ENCODE measurements at regions not wholly inside any gene's neighbourhood (a gene's known extent, or its start where the extent isn't known, plus 50 kb on each side); places are given as distances from the start of the nearest gene placed in this dataset.

- no peak overlapping the region for H3K27ac ChIP-seq (ENCODE audit: low read depth in 2 of 2, low read length in 2 of 2)
Observed at GRCh38 chr11:69414773-69415187, 66.7 kb upstream of the LINC01488 start.

GRCh38 chr11:69415411-69416142 is 65.9 kb upstream of the LINC01488 start:
- Histone ChIP-seq H3K27ac (ENCODE audit: low read depth in 2 of 2, low read length in 2 of 2) (no peak overlapping the region), H3K4me3 (ENCODE audit: low read length in 2 of 2) (no peak overlapping the region), H3K4me1 (ENCODE audit: control insufficient read depth in 2 of 2, insufficient read depth in 2 of 2, low read length in 2 of 2) (peaks cover 0 to 2% of the 10 kb centered on the region in 2 donors), H3K9ac (ENCODE audit: low read depth in 1 of 2, low read length in 2 of 2) (no peak overlapping the region), H3K36me3 (ENCODE audit: control insufficient read depth in 2 of 2, insufficient read depth in 2 of 2, low read length in 2 of 2) (no peaks in the 10 kb centered on the region), H3K27me3 (ENCODE audit: control insufficient read depth in 2 of 2, insufficient read depth in 2 of 2, low read length in 2 of 2) (no peaks in the 10 kb centered on the region), H3K9me3 (ENCODE audit: control insufficient read depth in 2 of 2, low read length in 2 of 2) (no peaks in the 10 kb centered on the region)

More at GRCh38 chr11:69414773-69415187, 66.7 kb upstream of the LINC01488 start:
- Histone ChIP-seq H3K36me3 (ENCODE audit: control insufficient read depth in 2 of 2, insufficient read depth in 2 of 2, low read length in 2 of 2) (no peaks in the 10 kb centered on the region), H3K27me3 (ENCODE audit: control insufficient read depth in 2 of 2, insufficient read depth in 2 of 2, low read length in 2 of 2) (peaks cover 0 to 2% of the 10 kb centered on the region in 2 donors), H3K4me3 (ENCODE audit: low read length in 2 of 2) (no peak overlapping the region), H3K4me1 (ENCODE audit: control insufficient read depth in 2 of 2, insufficient read depth in 2 of 2, low read length in 2 of 2) (peaks cover 0 to 2% of the 10 kb centered on the region in 2 donors), H3K9ac (ENCODE audit: low read depth in 1 of 2, low read length in 2 of 2) (no peak overlapping the region), H3K9me3 (ENCODE audit: control insufficient read depth in 2 of 2, low read length in 2 of 2) (no peaks in the 10 kb centered on the region)

GRCh38 chr11:69416143-69416515 is 65.3 kb upstream of the LINC01488 start:
- Histone ChIP-seq H3K27me3 (ENCODE audit: control insufficient read depth in 2 of 2, insufficient read depth in 2 of 2, low read length in 2 of 2) (no peaks in the 10 kb centered on the region), H3K4me3 (ENCODE audit: low read length in 2 of 2) (no peak overlapping the region), H3K27ac (ENCODE audit: low read depth in 2 of 2, low read length in 2 of 2) (no peak overlapping the region), H3K36me3 (ENCODE audit: control insufficient read depth in 2 of 2, insufficient read depth in 2 of 2, low read length in 2 of 2) (no peaks in the 10 kb centered on the region), H3K9me3 (ENCODE audit: control insufficient read depth in 2 of 2, low read length in 2 of 2) (no peaks in the 10 kb centered on the region), H3K4me1 (ENCODE audit: control insufficient read depth in 2 of 2, insufficient read depth in 2 of 2, low read length in 2 of 2) (peaks cover 0 to 2% of the 10 kb centered on the region in 2 donors), H3K9ac (ENCODE audit: low read depth in 1 of 2, low read length in 2 of 2) (no peak overlapping the region)

GRCh38 chr11:69416762-69417698 is 64.4 kb upstream of the LINC01488 start:
- H3K9ac ChIP-seq (ENCODE audit: low read depth in 1 of 2, low read length in 2 of 2) = no peak overlapping the region
- H3K27ac ChIP-seq (ENCODE audit: low read depth in 2 of 2, low read length in 2 of 2) = no peak overlapping the region

GRCh38 chr11:69417699-69418085 is 63.8 kb upstream of the LINC01488 start:
- Histone ChIP-seq H3K36me3 (ENCODE audit: control insufficient read depth in 2 of 2, insufficient read depth in 2 of 2, low read length in 2 of 2) (no peaks in the 10 kb centered on the region), H3K9ac (ENCODE audit: low read depth in 1 of 2, low read length in 2 of 2) (no peak overlapping the region), H3K27ac (ENCODE audit: low read depth in 2 of 2, low read length in 2 of 2) (no peak overlapping the region), H3K27me3 (ENCODE audit: control insufficient read depth in 2 of 2, insufficient read depth in 2 of 2, low read length in 2 of 2) (no peaks in the 10 kb centered on the region), H3K9me3 (ENCODE audit: control insufficient read depth in 2 of 2, low read length in 2 of 2) (no peaks in the 10 kb centered on the region), H3K4me1 (ENCODE audit: control insufficient read depth in 2 of 2, insufficient read depth in 2 of 2, low read length in 2 of 2) (peaks cover 0 to 2% of the 10 kb centered on the region in 2 donors), H3K4me3 (ENCODE audit: low read length in 2 of 2) (no peak overlapping the region)

More at GRCh38 chr11:69416762-69417698, 64.4 kb upstream of the LINC01488 start:
- Histone ChIP-seq H3K4me1 (ENCODE audit: control insufficient read depth in 2 of 2, insufficient read depth in 2 of 2, low read length in 2 of 2) (peaks cover 0 to 2% of the 10 kb centered on the region in 2 donors), H3K9me3 (ENCODE audit: control insufficient read depth in 2 of 2, low read length in 2 of 2) (no peaks in the 10 kb centered on the region), H3K36me3 (ENCODE audit: control insufficient read depth in 2 of 2, insufficient read depth in 2 of 2, low read length in 2 of 2) (no peaks in the 10 kb centered on the region), H3K27me3 (ENCODE audit: control insufficient read depth in 2 of 2, insufficient read depth in 2 of 2, low read length in 2 of 2) (no peaks in the 10 kb centered on the region), H3K4me3 (ENCODE audit: low read length in 2 of 2) (no peak overlapping the region)

GRCh38 chr11:69418576-69419296 is 62.7 kb upstream of the LINC01488 start:
- Histone ChIP-seq H3K9ac (ENCODE audit: low read depth in 1 of 2, low read length in 2 of 2) (no peak overlapping the region), H3K4me1 (ENCODE audit: control insufficient read depth in 2 of 2, insufficient read depth in 2 of 2, low read length in 2 of 2) (peaks cover 0 to 2% of the 10 kb centered on the region in 2 donors), H3K27ac (ENCODE audit: low read depth in 2 of 2, low read length in 2 of 2) (no peak overlapping the region), H3K4me3 (ENCODE audit: low read length in 2 of 2) (no peak overlapping the region), H3K36me3 (ENCODE audit: control insufficient read depth in 2 of 2, insufficient read depth in 2 of 2, low read length in 2 of 2) (no peaks in the 10 kb centered on the region), H3K9me3 (ENCODE audit: control insufficient read depth in 2 of 2, low read length in 2 of 2) (no peaks in the 10 kb centered on the region), H3K27me3 (ENCODE audit: control insufficient read depth in 2 of 2, insufficient read depth in 2 of 2, low read length in 2 of 2) (no peaks in the 10 kb centered on the region)

GRCh38 chr11:69419662-69420395 is 61.6 kb upstream of the LINC01488 start:
- Histone ChIP-seq H3K27me3 (ENCODE audit: control insufficient read depth in 2 of 2, insufficient read depth in 2 of 2, low read length in 2 of 2) (no peaks in the 10 kb centered on the region), H3K4me3 (ENCODE audit: low read length in 2 of 2) (no peak overlapping the region), H3K4me1 (ENCODE audit: control insufficient read depth in 2 of 2, insufficient read depth in 2 of 2, low read length in 2 of 2) (peaks cover 0 to 2% of the 10 kb centered on the region in 2 donors), H3K9me3 (ENCODE audit: control insufficient read depth in 2 of 2, low read length in 2 of 2) (no peaks in the 10 kb centered on the region), H3K9ac (ENCODE audit: low read depth in 1 of 2, low read length in 2 of 2) (no peak overlapping the region), H3K36me3 (ENCODE audit: control insufficient read depth in 2 of 2, insufficient read depth in 2 of 2, low read length in 2 of 2) (no peaks in the 10 kb centered on the region), H3K27ac (ENCODE audit: low read depth in 2 of 2, low read length in 2 of 2) (no peak overlapping the region)

GRCh38 chr11:69422645-69423044 is 58.8 kb upstream of the LINC01488 start:
- Histone ChIP-seq H3K4me1 (ENCODE audit: control insufficient read depth in 2 of 2, insufficient read depth in 2 of 2, low read length in 2 of 2) (no peaks in the 10 kb centered on the region), H3K4me3 (ENCODE audit: low read length in 2 of 2) (no peak overlapping the region), H3K27ac (ENCODE audit: low read depth in 2 of 2, low read length in 2 of 2) (no peak overlapping the region), H3K36me3 (ENCODE audit: control insufficient read depth in 2 of 2, insufficient read depth in 2 of 2, low read length in 2 of 2) (no peaks in the 10 kb centered on the region), H3K9me3 (ENCODE audit: control insufficient read depth in 2 of 2, low read length in 2 of 2) (no peaks in the 10 kb centered on the region), H3K27me3 (ENCODE audit: control insufficient read depth in 2 of 2, insufficient read depth in 2 of 2, low read length in 2 of 2) (no peaks in the 10 kb centered on the region), H3K9ac (ENCODE audit: low read depth in 1 of 2, low read length in 2 of 2) (no peak overlapping the region)

- Histone ChIP-seq H3K27ac (ENCODE audit: low read depth in 2 of 2, low read length in 2 of 2) (no peak overlapping the region), H3K4me3 (ENCODE audit: low read length in 2 of 2) (no peak overlapping the region), H3K27me3 (ENCODE audit: control insufficient read depth in 2 of 2, insufficient read depth in 2 of 2, low read length in 2 of 2) (no peaks in the 10 kb centered on the region), H3K36me3 (ENCODE audit: control insufficient read depth in 2 of 2, insufficient read depth in 2 of 2, low read length in 2 of 2) (no peaks in the 10 kb centered on the region), H3K9me3 (ENCODE audit: control insufficient read depth in 2 of 2, low read length in 2 of 2) (no peaks in the 10 kb centered on the region), H3K4me1 (ENCODE audit: control insufficient read depth in 2 of 2, insufficient read depth in 2 of 2, low read length in 2 of 2) (no peaks in the 10 kb centered on the region), H3K9ac (ENCODE audit: low read depth in 1 of 2, low read length in 2 of 2) (no peak overlapping the region)
Observed at GRCh38 chr11:69423181-69423580, 58.3 kb upstream of the LINC01488 start.

All from mucosa of rectum (tissue), 2 donors.